ENCODE measurements at regions not wholly inside any gene's neighbourhood (a gene's known extent, or its start where the extent isn't known, plus 50 kb on each side); places are given as distances from the start of the nearest gene placed in this dataset.

DNA sequence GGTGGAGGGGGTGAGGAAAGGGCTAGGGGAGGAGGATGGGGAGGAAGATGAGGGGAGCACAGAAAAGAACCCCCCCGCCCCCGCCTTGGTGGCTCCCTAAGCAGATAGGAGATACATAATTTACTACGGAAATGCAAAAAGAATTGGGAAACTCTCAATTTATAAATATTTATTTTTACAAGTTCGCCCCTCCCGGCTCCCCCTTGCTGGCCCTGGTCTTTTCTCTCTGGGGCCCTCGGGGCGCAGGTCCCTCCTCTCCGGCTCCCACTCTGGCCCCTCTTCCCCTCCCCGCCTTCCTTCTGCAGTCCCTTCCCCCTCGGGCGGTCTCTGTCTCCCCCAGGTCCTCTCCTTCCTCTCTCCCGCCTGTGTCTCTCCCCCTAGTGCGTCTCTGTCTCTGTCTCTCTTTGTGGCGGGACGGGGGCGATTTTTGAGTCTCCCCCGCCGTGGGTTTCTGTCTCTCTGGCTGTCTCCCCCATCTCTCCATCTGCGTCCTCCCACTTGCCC lies 173.6 kb upstream of the IER5L start:
- DNase-seq = peak; percentile 63

DNA sequence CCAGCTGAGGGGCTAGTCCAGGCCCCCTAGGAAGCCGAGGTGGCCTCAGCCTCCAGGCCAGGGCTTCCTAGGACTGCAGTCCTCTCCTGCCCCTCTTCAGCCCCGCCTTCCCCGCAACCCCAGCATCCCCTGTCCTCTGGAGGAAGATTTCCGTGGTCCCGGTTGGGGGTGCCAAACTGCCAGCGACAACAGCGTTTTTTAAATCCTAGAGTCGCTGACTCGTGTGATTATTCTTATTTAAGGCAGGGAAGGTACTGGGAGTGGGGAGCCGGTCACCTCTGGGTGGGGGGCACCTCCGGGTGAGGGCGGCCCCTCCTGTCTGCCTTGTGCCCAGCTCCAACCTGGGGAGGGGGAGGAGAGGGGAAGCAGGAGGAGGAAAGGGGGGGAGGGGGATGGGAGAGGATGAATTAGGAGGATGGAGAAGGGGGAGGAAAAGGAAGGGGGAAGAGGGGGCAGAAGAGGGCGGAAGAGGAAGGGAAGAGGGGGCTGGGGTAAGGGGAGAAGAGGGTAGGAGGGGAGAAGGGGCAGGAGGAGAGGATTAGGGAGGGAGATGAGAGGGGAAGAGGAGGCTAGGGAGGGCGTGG lies 173.1 kb upstream of the IER5L start:
- DNase-seq = peak; percentile 67

DNA sequence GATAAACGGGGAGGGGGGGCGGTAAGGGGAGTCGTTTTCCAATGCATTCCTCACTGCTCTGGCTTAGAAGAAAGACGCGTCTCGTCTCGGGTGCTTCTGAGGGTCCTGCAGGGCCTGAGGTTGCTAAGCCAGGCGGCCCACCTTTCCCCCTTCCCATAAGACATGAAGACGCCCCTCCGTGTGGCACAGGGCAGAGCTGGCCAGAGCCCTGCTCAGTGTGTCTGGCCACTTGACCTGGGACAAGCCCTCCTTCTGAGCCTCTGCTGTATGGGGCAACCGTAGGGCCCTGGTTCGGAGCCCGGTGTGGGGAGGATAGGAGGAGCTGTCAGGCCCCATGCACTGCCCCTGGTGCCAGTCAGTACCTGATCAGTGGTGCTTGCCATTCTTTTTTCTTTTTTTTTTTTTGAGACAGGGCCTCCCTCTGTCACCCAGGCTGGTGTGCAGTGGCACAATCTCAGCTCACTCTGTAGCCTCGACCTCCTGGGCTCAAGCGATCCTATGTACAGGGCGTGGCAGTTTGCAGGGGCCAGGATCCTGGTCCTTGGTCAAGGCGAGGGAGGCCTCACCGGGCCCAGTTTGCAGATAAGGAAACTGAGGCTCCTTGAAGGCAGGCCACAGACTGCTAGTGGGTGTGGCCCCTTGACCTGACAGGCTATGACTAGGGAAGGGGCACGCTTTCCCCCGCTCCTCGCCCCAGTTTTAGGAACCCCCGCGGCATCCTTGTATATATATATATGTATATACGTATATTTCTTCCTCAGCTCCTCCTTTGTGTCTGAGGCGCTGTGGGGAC lies 172.3 kb upstream of the IER5L start:
- no peak for DNase-seq

DNA sequence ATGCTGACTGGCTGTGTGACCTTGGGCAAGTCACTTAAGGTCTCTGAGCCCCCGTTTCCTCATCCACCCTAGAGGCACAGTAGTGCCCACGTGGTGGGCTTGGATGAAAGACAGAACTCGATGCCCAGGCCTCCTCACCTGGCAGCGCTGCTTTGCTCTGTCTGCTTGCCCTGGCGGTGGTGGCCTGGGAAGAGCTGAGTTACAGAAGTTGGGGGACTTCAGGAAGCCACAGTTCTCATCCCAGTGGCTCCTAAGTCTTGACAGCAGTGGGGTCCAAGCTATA lies 171.5 kb upstream of the IER5L start:
- no peak for DNase-seq

DNA sequence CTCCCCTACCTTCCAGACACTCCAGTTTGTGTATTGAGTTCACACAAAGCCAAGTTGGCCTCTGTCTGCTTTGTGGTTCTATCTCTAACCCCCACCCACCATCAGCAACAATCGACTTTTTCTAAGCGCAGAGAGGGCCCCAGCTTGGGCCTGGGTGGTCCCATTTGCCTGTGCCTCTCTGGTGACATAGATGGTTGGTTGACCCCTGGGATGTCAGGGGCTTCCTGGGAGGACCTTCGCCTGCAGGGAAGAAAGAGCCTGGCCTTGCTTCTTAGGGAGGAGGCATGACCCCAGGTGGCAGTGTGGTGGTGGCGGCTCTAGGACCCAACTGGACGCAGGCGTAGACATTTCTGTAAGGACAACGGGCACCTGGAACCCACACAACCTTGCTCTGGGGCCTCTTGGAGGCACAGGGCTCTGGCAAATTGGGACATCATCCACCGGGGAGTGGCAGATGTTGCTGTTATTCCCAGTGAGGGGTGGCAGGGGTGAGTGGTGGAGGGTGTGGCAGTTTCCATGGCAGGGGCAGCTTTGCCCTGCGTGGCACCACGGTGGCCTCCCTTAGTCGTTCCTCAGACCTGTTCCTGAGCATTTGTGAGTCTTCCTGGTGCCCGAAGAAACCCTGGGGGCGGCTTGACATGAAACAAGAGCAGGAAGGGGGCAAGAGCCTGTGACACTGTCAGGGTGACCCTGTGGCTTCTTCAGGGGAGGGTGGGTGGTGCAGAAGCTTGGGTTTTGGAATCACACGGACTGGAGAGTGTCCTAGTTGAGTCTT lies 171.0 kb upstream of the IER5L start:
- no peak for DNase-seq

DNA sequence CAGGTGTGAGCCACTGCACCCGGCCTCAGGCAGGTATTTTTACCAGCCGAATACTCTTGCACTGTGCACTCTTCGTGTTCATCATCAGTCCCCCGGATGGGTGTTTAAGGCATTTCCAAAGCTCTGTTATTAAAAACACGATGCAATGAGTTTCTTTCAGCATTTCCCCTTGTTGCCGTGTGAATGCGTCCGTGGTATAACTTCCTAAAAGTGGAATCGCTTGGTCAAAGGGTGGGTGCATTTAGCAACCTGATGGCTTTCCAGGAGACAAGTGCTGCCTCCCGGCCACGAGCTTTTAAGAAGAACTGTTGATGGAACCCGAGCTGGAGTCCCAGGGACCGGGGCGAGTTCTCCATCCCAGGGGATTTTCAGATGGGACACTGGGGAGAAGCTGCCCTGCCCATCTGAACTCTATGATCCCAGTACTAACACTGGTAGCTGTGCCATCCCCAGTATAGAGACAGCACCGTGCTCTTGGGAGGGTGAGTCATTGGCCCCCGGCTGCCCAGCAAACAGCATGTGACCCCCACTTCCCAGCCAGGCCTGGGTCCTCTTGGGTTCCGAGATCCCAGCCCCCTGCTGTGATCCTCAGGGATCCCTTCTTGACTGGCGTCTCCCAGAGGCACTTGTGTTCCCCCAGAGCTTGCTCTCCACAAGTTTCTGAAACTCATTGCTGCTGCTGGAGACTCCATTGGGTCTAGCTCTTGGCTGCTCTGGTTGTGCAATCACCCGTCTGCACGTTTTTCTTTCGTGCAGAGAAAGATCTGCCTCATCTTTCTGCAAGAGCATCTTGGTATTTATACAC lies 169.5 kb upstream of the IER5L start:
- DNase-seq = peak; percentile 58

DNA sequence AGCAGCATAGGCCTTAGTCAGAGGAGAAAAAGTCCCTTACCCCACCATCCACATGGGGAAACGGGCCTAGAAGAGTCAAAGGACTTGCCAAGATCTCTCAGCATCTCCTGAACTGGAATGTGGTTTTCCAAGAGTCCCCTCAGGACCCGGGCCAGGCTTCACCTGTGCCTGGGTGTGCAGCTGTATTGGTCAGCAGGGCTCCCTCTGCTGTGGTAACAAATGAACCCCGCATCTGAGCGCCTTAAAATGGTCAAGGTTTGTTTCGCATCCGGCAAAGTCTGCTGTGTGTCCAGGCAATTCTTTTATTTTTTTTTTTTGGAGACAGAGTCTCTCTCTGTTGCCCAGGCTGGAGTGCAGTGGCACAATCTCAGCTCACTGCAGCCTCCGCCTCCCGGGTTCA lies 168.0 kb upstream of the IER5L start:
- DNase-seq = no peak

DNA sequence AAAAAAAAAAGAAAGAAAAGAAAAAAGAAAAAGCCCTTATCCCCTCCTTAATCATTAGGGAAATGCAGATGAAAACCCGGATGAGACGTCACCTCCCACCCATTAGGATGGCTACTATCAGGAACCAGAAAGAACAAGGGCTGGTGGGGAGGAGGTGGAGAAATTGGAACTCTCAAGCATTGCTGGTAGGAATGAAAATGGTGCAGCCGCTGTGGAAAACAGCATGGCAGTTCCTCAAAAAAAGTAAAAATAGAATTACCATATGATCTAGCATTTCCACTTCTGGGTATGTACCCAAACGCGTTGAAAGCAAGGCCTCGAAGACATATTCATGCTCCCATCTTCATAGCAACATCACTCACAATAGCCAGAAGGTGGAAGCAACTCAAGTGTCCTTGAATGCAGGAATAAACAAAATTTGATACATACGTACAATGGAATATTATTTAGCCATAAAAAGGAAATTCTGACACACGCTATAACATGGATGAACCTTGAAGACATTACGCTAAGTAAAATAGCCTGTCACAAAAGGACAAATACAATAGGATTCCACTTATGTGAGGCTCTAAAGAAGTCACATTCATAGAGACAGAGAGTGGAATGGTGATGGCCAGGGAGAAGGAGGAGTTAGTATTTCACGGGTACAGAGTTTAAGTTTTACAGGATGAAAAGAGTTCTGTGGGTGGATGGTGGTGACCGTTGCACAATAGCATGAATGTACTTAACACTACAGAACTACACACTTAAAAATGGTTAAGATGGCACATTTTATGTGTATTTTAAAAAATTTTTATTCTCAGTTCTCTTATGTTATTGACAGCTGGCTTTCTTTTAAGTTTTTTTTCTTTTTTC lies 166.8 kb upstream of the IER5L start:
- no peak for DNase-seq

DNA sequence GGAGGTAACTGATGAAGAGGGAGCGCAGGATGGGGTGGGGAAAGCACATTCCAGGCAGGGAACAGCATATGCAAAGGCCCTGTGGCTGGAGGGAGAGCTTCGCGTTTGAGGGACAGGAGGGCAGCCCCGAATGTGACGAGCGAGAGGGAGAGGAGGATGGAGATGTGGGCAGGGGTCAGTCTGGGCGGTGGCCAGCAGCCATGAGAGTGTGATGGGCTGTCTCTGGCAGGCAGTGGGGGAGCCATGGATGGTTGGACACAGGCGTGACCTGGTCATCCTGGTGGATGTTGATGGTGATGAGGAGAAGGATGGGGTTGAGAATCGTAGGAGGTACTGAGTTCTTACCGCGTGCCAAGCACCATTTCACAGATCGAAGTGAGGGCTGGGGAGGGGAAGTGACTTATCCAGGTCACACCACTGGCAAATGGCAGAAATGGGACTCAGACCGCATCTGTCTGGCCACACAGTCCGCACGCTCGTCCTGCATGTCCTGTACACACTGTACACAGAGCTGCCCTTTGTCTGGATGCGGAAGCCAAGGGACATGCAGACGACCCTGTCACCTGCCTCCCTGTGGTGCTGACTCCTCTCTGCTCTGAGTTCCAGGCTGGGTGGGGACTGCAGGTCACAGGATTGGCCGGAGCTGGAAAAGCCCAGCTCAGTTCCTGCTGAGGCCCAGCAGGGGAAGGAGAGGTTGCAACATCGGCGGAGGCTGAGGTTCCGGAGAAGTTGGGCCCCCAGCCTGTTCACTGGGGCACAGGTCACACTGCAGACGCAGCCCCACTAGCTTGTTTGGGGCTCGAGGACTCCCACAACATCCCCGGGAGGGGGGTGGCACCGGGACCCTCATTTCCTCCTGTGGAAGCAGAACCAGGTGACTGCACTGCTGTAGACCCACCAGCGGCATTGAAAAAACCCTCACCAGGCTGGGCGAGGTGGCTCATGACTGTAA lies 165.6 kb upstream of the IER5L start:
- no peak for DNase-seq

DNA sequence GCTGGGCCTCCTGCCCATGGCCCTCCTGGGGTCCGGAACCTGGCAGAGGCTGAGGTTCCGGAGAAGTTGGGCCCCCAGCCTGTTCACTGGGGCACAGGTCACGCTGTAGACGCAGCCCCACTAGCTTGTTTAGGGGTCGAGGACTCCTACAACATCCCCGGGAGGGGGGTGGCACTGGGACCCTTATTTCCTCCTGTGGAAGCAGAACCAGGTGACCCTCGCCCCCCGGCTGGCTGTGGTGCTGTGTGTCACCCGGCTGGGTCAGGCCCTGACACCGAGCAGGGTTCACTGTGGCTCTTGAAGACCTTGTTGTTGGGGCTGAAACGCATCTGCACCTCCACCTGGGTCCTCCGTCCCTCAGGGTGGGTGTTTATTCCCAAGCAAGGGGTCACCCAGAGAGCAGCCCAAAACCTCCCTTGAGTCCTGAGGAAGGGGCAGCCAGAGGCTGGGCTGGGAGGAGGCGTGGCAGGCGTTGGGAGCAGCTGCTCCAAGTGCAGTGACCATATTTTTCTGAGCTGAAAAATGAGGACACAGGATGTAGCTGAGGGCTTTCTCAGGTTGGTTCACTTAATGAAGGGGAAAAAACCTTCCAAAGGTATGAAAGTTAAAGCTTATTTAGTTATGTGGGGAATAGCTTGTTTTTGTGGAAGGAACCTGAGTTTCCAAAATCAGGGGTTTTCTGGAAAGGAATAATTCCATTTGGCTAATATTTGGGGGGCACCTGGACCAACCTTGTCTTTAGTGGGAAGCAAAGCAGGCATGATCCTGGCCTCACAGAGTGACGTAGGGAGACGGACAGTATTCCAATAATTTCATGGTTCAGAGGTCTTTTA lies 164.7 kb upstream of the IER5L start:
- DNase-seq = no peak

DNA sequence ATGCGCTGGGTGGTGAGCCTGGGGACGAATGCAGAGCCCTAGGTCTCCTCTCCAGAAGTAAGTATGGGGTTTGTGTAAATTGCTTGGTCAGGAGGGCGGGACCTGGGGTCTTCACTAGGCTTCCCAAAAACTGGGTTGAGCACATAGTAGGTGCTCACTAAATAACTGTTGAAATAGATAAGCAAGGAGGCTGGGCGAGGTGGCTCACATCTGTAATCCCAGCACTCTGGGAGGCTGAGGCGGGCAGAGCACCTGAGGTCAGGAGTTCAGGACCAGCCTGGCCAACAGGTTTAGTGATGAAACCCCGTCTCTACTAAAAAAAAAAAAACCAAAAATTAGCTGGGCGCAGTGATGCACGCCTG lies 163.9 kb upstream of the IER5L start:
- DNase-seq = no peak

DNA sequence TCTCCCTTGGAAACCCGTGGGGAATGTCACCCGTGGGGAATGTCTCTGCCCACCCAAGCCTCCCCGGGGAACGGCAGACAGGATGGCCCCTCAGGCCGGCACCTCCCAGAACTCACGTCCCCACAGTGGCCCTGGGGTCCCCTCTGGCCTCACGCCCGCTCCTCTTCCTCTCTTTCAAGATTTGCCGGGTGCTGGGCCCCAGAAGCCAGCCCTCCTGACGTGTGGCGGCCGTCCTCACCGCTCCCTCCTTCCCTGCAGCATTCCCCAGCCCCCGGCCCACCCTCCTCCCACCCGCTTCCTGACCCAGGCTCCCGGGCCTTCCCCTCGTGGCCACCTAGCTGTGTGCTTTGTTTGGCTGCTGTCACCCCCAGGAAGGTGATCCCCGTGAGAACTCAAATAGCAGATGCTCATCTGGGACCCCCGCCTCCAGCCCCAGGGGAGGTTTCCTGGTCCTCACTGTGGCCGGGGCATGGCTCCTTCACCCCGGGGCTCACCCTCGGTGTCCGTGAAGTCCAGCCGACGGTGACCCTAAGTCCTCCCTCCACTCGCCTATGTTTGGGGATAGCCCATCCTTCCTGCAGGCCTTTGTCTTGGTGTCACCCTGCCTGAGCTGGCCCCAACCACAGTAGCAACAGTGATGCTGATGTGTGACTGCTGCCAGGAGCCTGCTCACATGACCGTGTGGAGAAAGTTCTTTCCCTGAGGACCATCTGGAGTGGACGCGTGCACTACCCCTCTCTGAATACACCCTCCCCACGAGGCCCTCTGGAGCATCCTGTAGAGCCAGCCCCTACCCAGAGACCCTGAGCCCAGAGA lies 163.3 kb upstream of the IER5L start:
- no peak for DNase-seq

DNA sequence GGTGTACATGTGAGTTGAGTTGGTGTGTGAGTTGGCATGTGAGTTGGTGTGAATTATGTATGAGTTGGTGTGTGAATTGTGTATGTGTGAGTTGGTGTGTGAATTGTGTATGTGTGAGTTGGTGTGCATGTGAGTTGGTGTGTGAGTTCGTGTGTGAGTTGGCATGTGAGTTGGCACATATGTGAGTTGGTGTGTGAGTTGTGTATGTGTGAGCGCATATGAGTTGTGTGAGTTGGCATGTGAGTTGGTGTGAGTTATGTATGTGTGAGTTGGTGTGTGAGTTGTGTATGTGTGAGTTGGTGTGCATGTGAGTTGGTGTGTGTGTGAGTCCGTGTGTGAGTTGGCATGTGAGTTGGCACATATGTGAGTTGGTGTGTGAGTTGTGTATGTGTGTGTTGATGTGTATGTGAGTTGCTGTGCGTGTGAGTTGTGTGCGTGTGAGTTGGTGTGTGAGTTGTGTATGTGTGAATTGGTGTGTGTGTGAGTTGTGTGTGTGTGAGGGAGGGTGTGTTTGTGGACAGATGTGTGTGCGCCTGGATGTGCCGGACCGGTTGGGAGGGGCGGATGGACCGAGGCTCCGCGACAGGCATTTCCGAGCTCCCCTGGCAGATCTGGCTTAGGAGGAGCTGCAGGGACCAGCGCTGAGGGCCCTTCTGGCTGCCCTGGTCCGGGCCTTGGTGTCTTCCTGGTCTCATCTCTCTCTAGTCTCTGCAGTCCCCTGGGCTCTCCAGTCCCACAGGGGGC lies 162.5 kb upstream of the IER5L start:
- no peak for DNase-seq

DNA sequence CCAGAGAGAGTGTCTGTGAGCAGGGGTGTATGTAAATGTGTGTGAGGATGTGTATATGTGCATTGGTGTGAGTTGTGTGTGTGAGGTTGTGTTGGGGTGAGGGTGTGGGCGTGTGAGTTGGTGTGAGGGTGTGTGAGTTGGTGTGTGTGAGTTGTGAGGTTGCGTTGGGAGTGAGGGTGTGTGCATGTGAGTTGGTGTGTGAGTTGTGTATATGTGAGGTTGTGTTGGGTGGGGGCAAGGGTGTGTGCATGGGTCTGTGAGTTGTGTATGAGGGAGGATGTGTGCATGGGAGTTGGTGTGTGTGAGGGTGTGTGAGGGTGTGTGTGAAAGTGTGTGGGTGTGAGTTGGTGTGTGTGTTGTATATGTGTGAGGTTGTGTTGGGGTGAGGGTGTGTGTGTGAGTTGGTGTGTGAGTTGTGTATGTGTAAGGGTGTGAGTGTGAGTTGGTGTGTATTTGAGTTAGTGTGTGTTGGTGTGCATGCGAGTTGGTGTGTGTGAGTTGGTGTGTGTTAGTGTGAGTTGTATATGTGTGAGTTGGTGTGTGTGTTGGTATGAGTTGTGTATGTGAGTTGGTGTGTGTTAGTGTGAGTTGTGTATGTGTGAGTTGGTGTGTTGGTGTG lies 161.6 kb upstream of the IER5L start:
- DNase-seq = no peak

DNA sequence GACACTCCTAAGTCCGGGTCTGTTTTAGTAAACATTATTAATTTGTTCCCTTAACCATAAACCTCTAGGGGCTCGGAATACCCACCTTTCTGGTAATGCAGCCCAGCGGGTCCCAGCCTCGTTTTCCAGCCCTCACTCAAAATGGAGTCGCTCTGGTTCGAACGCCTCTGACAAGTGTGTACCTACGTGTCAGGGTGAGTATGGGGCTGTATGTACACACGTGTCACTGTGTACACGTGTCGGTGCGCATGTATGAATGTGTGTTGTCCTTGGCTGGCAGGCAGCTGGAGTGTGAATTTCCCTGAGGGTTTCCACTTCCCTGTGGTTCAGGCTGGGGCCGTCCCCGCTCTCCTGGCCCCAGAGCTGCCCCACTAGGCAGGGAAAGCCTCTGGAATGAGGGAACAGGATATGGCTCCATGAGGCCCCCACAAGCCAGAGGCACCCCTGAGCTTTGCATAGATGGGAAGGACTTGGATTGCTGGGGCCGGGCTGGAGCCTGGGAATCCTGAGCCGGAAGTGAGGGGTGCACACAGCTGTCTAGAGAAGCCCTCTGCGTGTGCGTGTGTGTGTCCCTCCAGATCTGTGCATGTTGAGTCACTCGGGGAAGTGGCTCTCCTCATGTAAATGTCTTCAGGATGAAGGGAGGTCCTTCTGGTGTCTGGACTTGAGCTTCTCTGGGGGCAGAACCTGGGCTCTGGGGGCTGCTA lies 160.8 kb upstream of the IER5L start:
- peak; percentile 81 for DNase-seq

DNA sequence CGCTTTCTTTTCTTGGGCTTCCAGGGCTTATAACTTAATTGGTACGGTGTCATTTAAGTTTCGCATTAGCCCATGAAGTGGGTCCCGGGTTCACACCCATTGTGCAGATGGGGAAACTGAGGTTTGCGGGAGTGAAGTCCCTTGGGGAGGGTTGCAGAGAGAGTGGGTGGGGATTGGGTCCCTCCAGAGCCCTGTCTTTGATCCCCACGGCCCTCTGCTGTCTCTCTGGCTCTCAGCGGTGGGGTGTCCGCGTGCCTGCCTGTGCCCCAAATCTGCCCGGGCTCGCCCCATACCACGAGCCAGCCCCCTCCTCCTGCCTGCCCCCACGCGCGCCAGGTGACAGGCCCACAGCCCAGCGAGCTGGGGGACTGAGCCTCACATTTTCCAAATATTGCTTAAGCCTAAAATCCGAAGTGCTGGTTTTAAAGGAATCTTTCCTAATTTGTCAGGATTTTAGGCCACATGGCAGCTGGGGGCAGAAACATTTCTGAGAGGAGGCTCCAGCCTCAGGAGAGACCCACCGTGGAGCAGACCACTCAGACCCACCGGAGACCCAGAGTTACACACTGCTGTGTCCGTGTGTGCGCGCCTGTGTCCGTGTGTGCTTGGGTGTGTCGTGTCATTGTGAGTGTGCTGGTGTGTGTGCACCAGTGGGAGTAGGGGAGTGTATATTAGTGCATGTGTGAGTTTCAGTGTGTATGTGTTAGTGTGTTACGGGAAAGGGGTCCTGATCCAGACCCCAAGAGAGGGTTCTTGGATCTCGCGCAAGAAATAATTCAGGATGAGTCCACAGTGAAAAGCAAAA lies 159.5 kb upstream of the IER5L start:
- DNase-seq = no peak

Data from fibroblast of skin of right biceps (primary cell).